Activated CD4-positive, alpha-beta T cell treated with anti-CD3 and anti-CD28 coated beads for 4 hours (primary cell): ENCODE measurements at regions not wholly inside any gene's neighbourhood (a gene's known extent, or its start where the extent isn't known, plus 50 kb on each side); places are given as distances from the start of the nearest gene placed in this dataset.

Source experiments
- DNase-seq, 2 donors: peaks; one replicate each; pipeline ENCODE4 v3.0.0-alpha.2; 2020

DNA sequence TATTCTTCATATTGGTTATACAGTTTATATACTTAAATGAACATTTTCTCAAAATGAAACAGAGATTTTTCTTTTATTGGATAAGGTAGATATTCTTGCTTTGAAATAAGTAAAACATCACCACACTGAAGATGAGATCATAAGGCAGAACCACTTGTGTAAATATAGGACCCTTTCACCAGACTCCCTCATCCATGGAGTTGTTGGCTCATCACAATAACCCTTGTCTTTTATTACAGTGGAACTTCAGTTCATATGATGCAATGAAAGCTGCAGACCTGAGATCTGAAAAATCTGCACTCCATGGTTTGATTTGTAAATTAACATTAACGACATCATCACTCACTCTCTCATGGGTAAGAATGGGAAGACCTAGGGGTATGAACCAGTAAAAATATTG, 51.9 kb upstream of the DBX2 start:
- DNase-seq, result no peak

DNA sequence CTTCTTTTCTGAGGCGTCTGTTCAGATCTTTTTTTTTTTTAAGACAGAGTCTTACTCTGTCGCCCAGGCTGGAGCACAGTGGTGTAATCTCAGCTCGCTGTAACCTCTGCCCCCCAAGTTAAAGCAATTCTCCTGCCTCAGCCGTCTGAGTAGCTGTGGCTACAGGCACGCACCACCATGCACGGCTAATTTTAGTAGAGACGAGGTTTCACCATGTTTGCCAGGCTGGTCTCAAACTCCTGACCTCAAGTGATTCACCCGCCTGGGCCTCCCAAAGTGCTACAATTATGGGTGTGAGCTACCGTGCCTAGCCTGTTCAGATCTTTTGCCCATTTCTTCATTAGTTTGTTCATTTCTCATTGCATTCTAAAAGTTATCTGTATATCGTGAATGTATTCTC, 55.1 kb upstream of the DBX2 start:
- no peak for DNase-seq

DNA sequence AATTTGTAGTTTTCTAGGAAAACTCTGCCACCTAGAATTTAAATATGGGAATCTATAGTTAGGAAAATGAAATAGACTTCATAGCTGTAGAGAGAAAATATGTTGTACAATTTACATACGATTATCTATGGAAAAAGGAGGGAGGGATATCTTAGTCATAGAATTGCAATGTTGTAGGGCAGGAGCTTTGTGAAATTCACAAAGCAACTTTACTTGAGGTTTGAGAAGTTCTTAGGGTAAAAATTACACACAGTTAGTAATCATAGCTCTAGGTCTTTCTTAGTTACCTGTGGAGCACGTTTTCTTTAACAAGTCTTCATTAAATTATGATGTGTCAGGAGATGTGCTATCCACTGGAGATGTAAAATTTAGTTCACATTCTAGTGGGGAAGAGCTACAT, 61.4 kb upstream of the DBX2 start:
- no peak for DNase-seq

DNA sequence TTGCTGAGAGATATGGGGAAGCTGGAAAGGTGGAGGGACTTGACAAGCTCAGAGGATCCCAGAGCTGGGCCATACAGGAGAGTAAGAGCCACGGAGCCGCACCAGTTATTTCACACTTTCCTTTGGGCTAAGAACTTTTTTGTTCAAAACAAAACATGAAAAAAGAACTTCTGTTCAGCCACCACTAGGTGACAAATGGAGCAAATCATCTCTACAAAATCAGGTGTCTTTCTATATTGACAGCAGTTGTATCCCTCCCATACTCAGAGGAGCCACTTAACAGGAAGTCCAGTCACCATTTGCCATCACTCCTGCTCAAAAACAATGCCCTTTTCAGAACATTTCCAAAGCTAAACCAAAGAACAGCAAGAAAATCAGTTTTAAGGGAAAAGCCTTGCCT, 70.3 kb upstream of the DBX2 start:
- DNase-seq, result no peak

DNA sequence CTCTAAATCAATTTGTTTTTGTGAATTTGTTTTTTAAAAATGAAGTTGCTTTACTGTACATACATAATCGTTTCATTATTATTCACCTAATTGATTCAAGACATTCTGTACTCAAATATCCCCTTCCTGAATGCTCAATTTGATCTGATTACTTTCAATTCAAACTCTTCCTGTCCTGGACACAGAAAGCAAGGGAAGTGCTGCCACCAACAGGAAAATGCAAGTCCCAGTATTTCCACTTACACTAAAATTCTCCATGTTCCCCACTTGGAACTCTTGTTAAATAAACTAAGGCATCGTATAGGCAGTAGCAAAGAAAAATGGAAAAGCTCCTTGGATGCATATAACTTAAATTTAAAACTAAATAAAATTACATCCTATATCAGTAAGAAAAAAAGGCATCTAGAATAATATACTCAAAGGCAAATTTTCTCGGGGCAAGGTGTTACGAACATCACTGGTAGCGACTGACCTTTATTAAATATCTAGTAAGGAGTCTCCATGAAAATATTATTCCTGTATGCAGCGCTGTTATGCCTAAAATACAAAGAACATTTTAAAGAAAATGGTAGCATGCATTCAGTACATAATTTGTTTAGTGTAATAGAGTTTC, 72.0 kb upstream of the DBX2 start:
- DNase-seq, result no peak

DNA sequence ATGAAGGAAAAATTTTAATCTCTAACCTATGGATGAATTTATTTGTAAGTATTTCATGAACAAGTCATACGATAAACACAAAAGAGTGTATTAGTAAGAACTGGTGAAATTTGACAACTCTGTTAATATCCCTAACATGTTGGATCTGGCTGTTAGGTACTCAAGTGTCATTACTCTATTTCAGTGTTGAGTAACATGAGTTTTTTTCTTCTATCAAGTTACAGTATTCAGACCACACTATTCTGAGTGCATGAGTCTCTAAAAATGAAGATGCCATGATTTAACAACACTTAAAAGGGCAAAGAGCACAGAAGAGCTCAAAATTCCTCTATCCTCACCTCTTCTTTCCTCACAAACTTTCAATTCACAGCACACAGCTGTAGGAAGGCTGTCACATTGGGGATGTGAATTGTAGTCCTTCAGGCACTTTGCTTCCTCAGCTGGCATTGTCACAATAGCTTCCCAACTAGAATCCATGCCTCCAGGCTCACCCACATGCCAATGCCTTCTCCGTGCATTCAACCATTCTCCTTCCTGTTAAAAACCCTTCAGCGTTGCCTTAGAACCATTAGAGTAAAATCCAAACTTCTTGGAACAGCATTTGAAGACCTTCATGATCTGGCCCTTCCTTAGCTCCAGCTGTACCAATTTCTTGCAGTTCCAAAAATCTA, 73.7 kb upstream of the DBX2 start:
- DNase-seq, result no peak

DNA sequence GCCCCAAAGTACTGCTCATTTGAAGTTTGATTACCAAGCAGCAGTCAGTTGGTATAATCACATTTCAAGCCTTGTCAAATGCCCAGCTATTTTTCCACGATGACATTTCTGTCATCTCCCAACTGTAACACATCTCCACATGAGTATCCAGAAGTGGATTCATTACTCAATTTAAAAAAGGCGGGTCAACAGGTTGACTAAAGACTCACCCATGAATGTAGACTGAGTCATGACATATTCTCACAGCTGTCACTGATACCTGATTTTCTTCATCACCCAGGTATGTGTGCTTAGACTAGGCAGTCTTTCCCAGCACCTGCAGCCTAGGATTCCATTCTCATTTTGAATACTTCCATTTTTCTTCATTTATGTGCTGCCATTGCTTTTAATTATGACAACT, 75.1 kb upstream of the DBX2 start:
- no peak for DNase-seq

DNA sequence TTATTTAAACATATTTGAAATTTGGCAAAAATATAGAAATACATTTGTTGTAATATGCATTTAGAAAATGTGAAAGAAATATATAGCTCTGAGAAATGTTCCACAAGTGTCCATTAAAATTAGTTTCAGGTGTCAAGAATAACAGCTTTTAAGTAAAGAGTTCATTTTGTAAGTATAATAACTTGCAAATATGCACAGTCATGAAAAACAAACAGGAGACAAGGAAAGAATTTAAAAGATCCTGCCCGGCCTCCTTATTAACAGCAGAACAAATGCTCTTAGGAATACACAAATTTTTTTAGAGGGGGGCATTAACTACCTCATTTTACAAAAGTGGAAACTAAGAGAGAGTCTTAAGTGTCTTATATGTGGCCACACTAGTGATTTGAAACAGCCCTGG, 77.7 kb upstream of the DBX2 start:
- DNase-seq, result no peak

DNA sequence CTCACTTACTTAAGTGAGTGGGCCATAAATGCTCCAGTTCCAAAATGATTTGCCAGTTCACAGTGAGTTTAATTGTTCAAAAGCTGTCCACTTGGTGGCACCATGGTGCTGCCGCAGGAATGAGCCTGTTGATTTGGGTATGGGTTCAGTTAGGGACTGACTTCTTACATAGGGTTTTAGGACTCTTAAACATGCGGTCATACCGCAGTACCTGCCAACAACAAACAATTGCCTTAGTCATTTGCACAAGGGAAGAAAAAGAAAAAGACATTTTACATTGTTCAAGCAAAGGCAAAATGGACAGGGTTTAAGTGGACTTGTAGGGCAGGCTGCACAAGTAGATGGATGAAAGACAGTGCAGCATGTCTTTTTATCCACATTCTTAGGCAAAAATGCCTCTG, 80.0 kb upstream of the DBX2 start:
- peak in 1 of 2 donors; percentile 10 for DNase-seq

DNA sequence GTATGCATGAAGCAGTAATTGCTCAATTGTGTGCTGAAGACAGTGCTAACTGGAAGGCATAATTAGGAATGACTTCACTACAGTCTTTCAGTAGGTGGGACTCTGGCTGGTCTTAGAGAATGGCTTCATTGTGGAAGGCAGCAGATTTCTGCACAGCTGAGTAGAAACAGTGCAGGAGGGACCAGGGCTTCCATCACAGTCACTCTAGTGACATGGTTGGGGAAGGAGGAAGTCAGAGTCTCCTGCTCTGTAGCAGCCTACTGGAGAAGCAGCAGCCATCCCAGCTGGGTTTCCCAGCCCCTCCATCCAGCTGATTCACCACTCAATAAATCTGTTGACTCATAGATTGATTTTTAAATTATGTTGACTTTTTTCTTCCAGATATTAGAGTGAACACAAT, 80.6 kb upstream of the DBX2 start:
- no peak for DNase-seq

DNA sequence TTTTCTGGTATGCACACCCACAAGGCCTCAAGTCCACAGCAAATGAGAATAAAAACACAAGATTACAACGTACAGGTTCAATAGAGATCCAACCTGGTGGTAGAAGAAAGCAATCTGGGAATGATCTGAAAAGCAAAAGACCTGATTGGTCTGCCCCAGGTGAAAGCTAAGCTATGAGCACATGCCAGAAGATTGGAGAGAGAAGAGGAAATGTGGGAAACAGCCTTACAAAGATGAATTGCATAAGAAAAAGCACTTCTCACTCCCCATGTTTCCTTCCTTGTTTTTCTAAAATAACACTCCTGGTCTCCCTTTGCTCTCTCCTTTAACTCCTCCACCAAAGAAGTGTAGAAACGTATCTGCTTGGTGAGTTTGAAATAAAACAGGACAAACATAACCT, 77.3 kb upstream of the ANO6 start:
- no peak for DNase-seq

DNA sequence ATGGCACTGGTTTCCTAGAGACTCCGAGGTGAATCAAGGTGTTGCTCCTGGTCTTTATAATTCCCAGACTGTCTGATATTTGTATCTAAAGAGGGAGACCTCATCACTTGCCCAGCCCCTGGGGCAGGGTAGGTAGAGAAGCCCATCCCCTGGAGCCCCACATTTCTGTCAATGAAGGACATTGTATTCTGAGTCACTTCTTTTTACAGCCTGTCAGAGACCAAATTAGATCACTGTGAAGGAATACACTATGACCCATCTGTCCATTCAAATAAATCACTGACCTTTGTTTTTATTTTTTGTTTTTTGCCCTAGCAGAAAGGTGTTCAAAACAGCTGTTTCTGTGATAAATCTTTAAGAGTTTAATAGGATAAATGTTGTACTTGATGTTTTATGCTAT, 67.9 kb upstream of the ANO6 start:
- DNase-seq, result no peak

DNA sequence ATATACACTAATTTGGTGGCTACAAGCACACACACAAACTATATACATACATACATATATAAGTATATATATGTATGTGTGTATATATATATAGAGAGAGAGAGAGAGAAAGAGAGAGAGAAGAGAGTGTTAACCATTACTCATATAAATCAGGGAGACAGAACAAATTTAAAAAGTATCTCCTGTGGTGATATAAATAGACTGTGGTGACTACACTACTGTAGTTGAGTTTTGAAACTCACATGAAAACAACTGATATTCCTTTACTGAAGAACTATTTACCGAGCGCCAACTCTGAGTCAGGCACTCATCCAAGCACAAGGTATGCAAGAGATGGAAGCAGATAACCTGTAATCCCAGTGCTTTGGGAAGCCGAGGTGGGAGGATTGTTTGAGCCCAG, 67.3 kb upstream of the ANO6 start:
- DNase-seq, result no peak

DNA sequence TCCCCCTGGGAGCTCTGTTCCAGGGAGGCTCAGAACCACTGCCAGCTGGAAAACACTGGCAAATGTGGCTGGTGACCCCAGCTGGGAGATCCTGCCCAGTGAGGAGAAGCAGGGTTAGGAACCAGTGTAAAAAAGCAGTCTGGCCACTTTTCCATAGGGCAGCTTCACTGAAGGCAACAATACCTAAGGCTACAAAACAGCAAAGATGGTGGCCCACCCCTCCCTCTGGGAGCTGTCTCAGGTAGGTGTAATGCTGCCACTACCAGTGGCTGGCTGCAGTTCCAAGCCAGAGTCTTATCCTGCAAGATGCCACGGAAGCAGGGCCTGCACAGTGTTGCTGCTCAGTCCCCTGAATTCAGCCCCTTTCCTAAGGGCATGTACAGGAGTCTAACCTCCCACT, 50.6 kb upstream of the ANO6 start:
- DNase-seq, result no peak

DNA sequence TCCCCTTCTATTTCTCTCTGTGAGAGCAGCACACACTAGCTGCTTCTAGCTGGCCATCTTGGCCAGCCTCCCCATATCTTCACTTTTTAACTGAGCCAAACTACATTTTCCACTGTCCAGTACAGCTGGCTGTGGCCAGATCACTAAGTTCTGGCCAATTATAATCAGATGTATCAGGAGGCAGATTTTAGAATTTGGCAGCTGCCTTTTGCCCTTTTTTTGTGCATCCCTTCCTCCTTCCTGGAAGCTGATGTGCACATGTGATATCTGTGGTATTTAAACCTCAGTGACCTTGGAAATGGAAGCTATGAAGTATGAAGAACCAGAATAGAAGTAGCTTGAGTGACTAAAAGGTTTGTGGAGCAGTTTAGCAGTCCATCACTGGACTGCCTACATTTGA, 49.8 kb upstream of the ANO6 start:
- no peak for DNase-seq
